Tibial nerve (tissue), 4 donors: ENCODE measurements at regions not wholly inside any gene's neighbourhood (a gene's known extent, or its start where the extent isn't known, plus 50 kb on each side); places are given as distances from the start of the nearest gene placed in this dataset.

Experiments
- EP300 ChIP-seq, 2 donors: sonication (generic); formaldehyde crosslinking; IDR thresholded peaks; one replicate each; pipeline ENCODE4 v1.6.1; 2017; ENCODE audit warnings: antibody characterized with exemption in 2 of 2, mild to moderate bottlenecking in 1 of 2
- POLR2A ChIP-seq, 2 donors: fragments of 450-650 bp; IDR thresholded peaks; one replicate each; pipeline ENCODE4 v1.6.1; 2017; ENCODE audit warnings: antibody characterized with exemption in 2 of 2, mild to moderate bottlenecking in 2 of 2, moderate library complexity in 2 of 2
- TF ChIP-seq, protein P1 (sequence below), 5 experiments: fragments of 200-600 bp in 3 of 5; fragments of 450-650 bp in 2 of 5; sonication (generic) in 3 of 5; IDR thresholded peaks; one replicate each; pipeline ENCODE4 v1.5.1; 2016 to 2019; ENCODE audit warnings: antibody characterized with exemption in 5 of 5, mild to moderate bottlenecking in 3 of 5, moderate library complexity in 2 of 5

GRCh38 chr5:8070138-8070537 is 201.2 kb downstream of the MTRR start:
- TF ChIP-seq POLR2A (IDR thresholded peaks at IDR 0.05) (no peak), EP300 (IDR thresholded peaks at IDR 0.05) (no peak)
- TF ChIP-seq, protein P1, sequence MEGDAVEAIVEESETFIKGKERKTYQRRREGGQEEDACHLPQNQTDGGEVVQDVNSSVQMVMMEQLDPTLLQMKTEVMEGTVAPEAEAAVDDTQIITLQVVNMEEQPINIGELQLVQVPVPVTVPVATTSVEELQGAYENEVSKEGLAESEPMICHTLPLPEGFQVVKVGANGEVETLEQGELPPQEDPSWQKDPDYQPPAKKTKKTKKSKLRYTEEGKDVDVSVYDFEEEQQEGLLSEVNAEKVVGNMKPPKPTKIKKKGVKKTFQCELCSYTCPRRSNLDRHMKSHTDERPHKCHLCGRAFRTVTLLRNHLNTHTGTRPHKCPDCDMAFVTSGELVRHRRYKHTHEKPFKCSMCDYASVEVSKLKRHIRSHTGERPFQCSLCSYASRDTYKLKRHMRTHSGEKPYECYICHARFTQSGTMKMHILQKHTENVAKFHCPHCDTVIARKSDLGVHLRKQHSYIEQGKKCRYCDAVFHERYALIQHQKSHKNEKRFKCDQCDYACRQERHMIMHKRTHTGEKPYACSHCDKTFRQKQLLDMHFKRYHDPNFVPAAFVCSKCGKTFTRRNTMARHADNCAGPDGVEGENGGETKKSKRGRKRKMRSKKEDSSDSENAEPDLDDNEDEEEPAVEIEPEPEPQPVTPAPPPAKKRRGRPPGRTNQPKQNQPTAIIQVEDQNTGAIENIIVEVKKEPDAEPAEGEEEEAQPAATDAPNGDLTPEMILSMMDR (IDR thresholded peaks at IDR 0.05) = no peak
